Epithelial cell of proximal tubule (primary cell): ENCODE measurements at regions not wholly inside any gene's neighbourhood (a gene's known extent, or its start where the extent isn't known, plus 50 kb on each side); places are given as distances from the start of the nearest gene placed in this dataset.
"Not testable (repeated sequence)": the region's sequence is repeated elsewhere in the genome, so short reads cannot be mapped to it uniquely, and the experiment has no call there.

Source experiments
- DNase-seq: peaks from one replicate; pipeline ENCODE4 v3.0.0-alpha.2; 2011; ENCODE audit warnings: low read depth
- H3K4me3 ChIP-seq: 2 replicates; pipeline ENCODE4 v1.5.1; 2011; ENCODE audit warnings: low read depth, mild to moderate bottlenecking, low read length
- TF ChIP-seq, protein P1 (sequence below): conservative IDR thresholded peaks from 2 replicates; pipeline ENCODE4 v1.5.1; 2012; ENCODE audit warnings: low read depth, mild to moderate bottlenecking, low read length

DNA sequence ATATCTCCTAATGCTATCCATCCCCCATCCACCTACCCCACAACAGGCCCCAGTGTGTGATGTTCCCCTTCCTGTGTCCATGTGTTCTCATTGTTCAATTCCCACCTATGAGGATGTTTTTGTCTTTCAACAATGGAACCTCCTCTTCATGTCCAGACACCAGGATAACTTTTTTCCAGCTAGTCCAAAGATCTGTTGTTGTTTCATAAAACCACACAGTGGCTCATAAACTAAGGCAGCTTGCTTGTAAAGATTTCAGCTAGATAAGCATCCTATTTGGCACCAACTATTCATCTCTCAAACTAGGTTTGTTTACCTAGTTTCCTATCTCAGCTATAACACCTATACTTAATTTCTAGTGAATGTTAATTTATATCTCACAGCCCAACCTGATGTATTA lies 937.7 kb downstream of the TRIB2 start:
- no peak overlapping the region for H3K4me3 ChIP-seq
- TF ChIP-seq, protein P1, sequence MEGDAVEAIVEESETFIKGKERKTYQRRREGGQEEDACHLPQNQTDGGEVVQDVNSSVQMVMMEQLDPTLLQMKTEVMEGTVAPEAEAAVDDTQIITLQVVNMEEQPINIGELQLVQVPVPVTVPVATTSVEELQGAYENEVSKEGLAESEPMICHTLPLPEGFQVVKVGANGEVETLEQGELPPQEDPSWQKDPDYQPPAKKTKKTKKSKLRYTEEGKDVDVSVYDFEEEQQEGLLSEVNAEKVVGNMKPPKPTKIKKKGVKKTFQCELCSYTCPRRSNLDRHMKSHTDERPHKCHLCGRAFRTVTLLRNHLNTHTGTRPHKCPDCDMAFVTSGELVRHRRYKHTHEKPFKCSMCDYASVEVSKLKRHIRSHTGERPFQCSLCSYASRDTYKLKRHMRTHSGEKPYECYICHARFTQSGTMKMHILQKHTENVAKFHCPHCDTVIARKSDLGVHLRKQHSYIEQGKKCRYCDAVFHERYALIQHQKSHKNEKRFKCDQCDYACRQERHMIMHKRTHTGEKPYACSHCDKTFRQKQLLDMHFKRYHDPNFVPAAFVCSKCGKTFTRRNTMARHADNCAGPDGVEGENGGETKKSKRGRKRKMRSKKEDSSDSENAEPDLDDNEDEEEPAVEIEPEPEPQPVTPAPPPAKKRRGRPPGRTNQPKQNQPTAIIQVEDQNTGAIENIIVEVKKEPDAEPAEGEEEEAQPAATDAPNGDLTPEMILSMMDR = no peak
- DNase-seq = no peak

GRCh38 chr2:13660231-13660630 lies 943.5 kb downstream of the TRIB2 start:
- DNase-seq = no peak
- no peak overlapping the region for H3K4me3 ChIP-seq
- TF ChIP-seq, protein P1 = no peak

- TF ChIP-seq, protein P1 = no peak
- DNase-seq = no peak
- no peak overlapping the region for H3K4me3 ChIP-seq
These were observed 945.3 kb downstream of the TRIB2 start for GRCh38 chr2:13662055-13662454.

GRCh38 chr2:13666582-13667414 lies 950.1 kb downstream of the TRIB2 start:
- H3K4me3 ChIP-seq = no peak overlapping the region
- no peak for DNase-seq
- TF ChIP-seq, protein P1 = no peak

DNA sequence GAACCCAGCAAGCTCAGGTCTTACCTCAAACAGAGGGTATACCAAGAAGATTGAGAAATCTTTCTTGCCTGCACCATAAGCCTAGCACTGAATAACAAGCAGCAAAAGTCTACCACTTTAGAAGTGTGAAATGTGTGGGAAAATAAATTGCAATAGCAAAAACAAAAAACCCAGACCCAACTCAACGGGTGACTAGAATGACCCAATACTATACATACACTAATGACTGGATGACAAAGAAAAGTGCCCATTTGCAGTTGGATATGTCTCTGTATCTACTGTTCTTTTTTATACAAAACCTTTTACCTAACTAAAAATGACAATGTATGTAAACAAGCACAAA lies 950.6 kb downstream of the TRIB2 start:
- TF ChIP-seq, protein P1 = no peak
- no peak for DNase-seq

DNA sequence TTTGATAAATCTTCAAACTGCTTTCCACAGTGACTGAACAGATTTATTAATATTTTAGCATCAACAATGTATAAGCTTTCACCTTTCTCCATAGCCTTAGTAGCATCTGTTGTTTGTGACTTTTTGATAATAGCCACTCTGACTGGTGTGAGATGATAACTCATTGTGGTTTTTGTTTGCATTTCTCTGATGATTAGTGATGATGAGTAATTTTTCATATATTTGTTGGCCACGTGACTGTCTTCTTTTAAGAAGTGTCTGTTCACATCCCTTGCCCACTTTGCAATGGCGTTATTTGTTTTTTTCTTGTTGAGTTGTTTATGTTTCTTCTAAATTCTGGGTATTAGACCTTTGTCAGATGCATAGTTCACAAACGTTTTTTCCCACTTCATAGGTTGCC lies 952.9 kb downstream of the TRIB2 start:
- no peak for DNase-seq
- no peak overlapping the region for H3K4me3 ChIP-seq
- TF ChIP-seq, protein P1 = no peak

More for the DNA sequence above, 950.6 kb downstream of the TRIB2 start:
- no peak overlapping the region for H3K4me3 ChIP-seq

DNA sequence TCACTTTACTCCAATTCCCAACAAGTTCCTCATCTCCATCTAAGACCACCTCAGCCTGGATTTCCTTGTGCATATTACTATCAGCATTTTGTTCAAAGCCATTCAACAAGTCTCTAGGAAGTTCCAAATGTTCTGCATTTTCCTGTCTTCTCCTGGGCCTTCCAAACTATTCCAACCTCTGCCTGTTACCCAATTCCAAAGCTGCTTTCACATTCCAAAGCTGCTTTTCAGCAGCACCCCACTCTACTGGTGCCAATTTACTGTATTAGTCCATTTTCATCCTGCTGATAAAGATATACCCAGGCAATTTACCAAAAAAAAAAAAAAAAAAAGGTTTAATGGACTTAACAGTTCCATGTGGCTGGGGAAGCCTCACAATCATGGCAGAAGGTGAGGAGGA lies 957.1 kb downstream of the TRIB2 start:
- not testable (repeated sequence) for DNase-seq, H3K4me3 ChIP-seq
